Neural cell (in vitro differentiated cells): ENCODE measurements at regions not wholly inside any gene's neighbourhood (a gene's known extent, or its start where the extent isn't known, plus 50 kb on each side); places are given as distances from the start of the nearest gene placed in this dataset.

Experiments
- H2AFZ ChIP-seq: fragments of 200-600, 300-800 bp; sonication (generic), shearing (Covaris generic); 2 replicates; pipeline ENCODE4 v1.6.0; 2014; ENCODE audit warnings: low read depth, mild to moderate bottlenecking, antibody characterized with exemption, low read length, moderate library complexity
- H3F3A ChIP-seq: fragments of 200-600 bp; shearing (Covaris generic); 2 replicates; pipeline ENCODE4 v1.6.1; 2016; ENCODE audit warnings: mild to moderate bottlenecking, moderate library complexity, mixed read lengths, antibody characterized with exemption, low read length; ENCODE audit not compliant: insufficient read depth, poor library complexity, severe bottlenecking
- H3K27ac ChIP-seq: fragments of 200-600, 300-800 bp; sonication (generic), shearing (Covaris generic); 2 replicates; pipeline ENCODE4 v1.5.1; 2014; ENCODE audit warnings: mild to moderate bottlenecking, low read length, moderate library complexity
- H3K27me3 ChIP-seq: fragments of 300-800, 200-600 bp; sonication (generic), shearing (Covaris generic); 2 replicates; pipeline ENCODE4 v1.6.0; 2014; ENCODE audit warnings: mild to moderate bottlenecking, low read depth, low read length, moderate library complexity; ENCODE audit not compliant: insufficient read depth
- H3K36me3 ChIP-seq: fragments of 300-800, 200-600 bp; sonication (generic), shearing (Covaris generic); 2 replicates; pipeline ENCODE4 v1.5.1; 2014; ENCODE audit warnings: mild to moderate bottlenecking, antibody characterized with exemption, low read length, moderate library complexity; ENCODE audit not compliant: insufficient read depth
- H3K4me2 ChIP-seq: fragments of 300-800, 200-600 bp; sonication (generic), shearing (Covaris generic); 2 replicates; pipeline ENCODE4 v1.6.0; 2014; ENCODE audit warnings: mild to moderate bottlenecking, low read length
- H3K4me3 ChIP-seq: fragments of 300-800, 200-600 bp; sonication (generic), shearing (Covaris generic); 2 replicates; pipeline ENCODE4 v1.5.1; 2014; ENCODE audit warnings: mild to moderate bottlenecking, low read length, moderate library complexity
- H3K79me2 ChIP-seq: fragments of 200-600 bp; shearing (Covaris generic); replicated peaks from 2 replicates; pipeline ENCODE4 v1.6.0; 2014; ENCODE audit warnings: mild to moderate bottlenecking, low read length, moderate library complexity; ENCODE audit not compliant: insufficient read depth
- H3K9ac ChIP-seq: fragments of 300-800, 200-600 bp; sonication (generic), shearing (Covaris generic); 2 replicates; pipeline ENCODE4 v1.6.1; 2016; ENCODE audit warnings: mild to moderate bottlenecking, low read length, mixed read lengths
- H3K9me2 ChIP-seq: fragments of 200-600 bp; shearing (Covaris generic); 2 replicates; pipeline ENCODE4 v1.6.1; 2016; ENCODE audit warnings: mild to moderate bottlenecking, low read length, mixed read lengths; ENCODE audit not compliant: insufficient read depth
- H3K9me3 ChIP-seq: fragments of 200-600, 300-800 bp; sonication (generic), shearing (Covaris generic); 2 replicates; pipeline ENCODE4 v1.6.1; 2016; ENCODE audit warnings: mild to moderate bottlenecking, mixed run types, low read length, moderate library complexity, mixed read lengths
- H4K20me1 ChIP-seq: fragments of 200-600 bp; shearing (Covaris generic); 2 replicates; pipeline ENCODE4 v1.6.1; 2016; ENCODE audit warnings: mild to moderate bottlenecking, mixed run types; ENCODE audit not compliant: insufficient read depth
- EP300 ChIP-seq: fragments of 450-650 bp; conservative IDR thresholded peaks from 2 replicates; pipeline ENCODE4 v1.6.1; 2014; ENCODE audit warnings: antibody characterized with exemption, mild to moderate bottlenecking, moderate library complexity; ENCODE audit not compliant: poor library complexity, severe bottlenecking
- EZH2 ChIP-seq: fragments of 200-600, 300-800 bp; shearing (Covaris generic), sonication (generic); IDR thresholded peaks from 2 replicates; pipeline ENCODE4 v1.6.1; 2014; ENCODE audit warnings: antibody characterized with exemption, low read length, borderline replicate concordance, mild to moderate bottlenecking; ENCODE audit not compliant: insufficient read depth, poor library complexity, severe bottlenecking
- MXI1 ChIP-seq: fragments of 450-650 bp; conservative IDR thresholded peaks from 2 replicates; pipeline ENCODE4 v1.6.1; 2014; ENCODE audit warnings: antibody characterized with exemption, mild to moderate bottlenecking; ENCODE audit not compliant: poor library complexity, severe bottlenecking
- POLR2AphosphoS5 ChIP-seq: IDR thresholded peaks from 2 replicates; pipeline ENCODE4 v1.6.1; 2012
- RAD21 ChIP-seq: fragments of 450-650 bp; conservative IDR thresholded peaks from 2 replicates; pipeline ENCODE4 v1.6.1; 2014; ENCODE audit warnings: antibody characterized with exemption, mild to moderate bottlenecking, moderate library complexity
- REST ChIP-seq: IDR thresholded peaks from 2 replicates; pipeline ENCODE4 v1.6.1; 2012; ENCODE audit warnings: borderline replicate concordance
- SMC3 ChIP-seq: fragments of 450-650 bp; conservative IDR thresholded peaks from 2 replicates; pipeline ENCODE4 v1.6.1; 2014; ENCODE audit warnings: antibody characterized with exemption, mild to moderate bottlenecking, moderate library complexity; ENCODE audit not compliant: poor library complexity
- TAF1 ChIP-seq: IDR thresholded peaks from 2 replicates; pipeline ENCODE4 v1.6.1; 2012; ENCODE audit warnings: low read depth
- TF ChIP-seq, protein P1 (sequence below): fragments of 450-650 bp; IDR thresholded peaks from 2 replicates; pipeline ENCODE4 v1.5.1; 2014; ENCODE audit warnings: antibody characterized with exemption, mild to moderate bottlenecking, moderate library complexity; ENCODE audit not compliant: poor library complexity, severe bottlenecking

GRCh38 chr5:176180781-176181180 is 57.4 kb upstream of the SIMC1 start:
- Histone ChIP-seq H3K9me3 (no peaks in the 10 kb centered on the region), H4K20me1 (no peaks in the 10 kb centered on the region), H3K36me3 (no peaks in the 10 kb centered on the region), H3K9me2 (no peaks in the 10 kb centered on the region), H3K9ac (no peak overlapping the region), H2AFZ (no peak overlapping the region), H3K27me3 (no peaks in the 10 kb centered on the region), H3K27ac (no peak overlapping the region), H3F3A (no peaks in the 10 kb centered on the region), H3K4me2 (peak overlapping the region; percentile 44), H3K4me3 (peak overlapping the region; percentile 3), H3K79me2 (no peaks in the 10 kb centered on the region)
- TF ChIP-seq MXI1, result no peak
- TF ChIP-seq EP300, result no peak
- no peak for TF ChIP-seq RAD21
- no peak for TF ChIP-seq REST
- no peak for TF ChIP-seq POLR2AphosphoS5
- TF ChIP-seq TAF1, result no peak
- no peak for TF ChIP-seq EZH2
- no peak for TF ChIP-seq SMC3
- TF ChIP-seq, protein P1, sequence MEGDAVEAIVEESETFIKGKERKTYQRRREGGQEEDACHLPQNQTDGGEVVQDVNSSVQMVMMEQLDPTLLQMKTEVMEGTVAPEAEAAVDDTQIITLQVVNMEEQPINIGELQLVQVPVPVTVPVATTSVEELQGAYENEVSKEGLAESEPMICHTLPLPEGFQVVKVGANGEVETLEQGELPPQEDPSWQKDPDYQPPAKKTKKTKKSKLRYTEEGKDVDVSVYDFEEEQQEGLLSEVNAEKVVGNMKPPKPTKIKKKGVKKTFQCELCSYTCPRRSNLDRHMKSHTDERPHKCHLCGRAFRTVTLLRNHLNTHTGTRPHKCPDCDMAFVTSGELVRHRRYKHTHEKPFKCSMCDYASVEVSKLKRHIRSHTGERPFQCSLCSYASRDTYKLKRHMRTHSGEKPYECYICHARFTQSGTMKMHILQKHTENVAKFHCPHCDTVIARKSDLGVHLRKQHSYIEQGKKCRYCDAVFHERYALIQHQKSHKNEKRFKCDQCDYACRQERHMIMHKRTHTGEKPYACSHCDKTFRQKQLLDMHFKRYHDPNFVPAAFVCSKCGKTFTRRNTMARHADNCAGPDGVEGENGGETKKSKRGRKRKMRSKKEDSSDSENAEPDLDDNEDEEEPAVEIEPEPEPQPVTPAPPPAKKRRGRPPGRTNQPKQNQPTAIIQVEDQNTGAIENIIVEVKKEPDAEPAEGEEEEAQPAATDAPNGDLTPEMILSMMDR, result no peak

GRCh38 chr5:176181271-176181855 is 56.9 kb upstream of the SIMC1 start:
- Histone ChIP-seq H3K9me3 (no peaks in the 10 kb centered on the region), H4K20me1 (no peaks in the 10 kb centered on the region), H3K36me3 (no peaks in the 10 kb centered on the region), H3K4me3 (no peak overlapping the region), H3K79me2 (no peaks in the 10 kb centered on the region), H2AFZ (no peak overlapping the region), H3K9me2 (no peaks in the 10 kb centered on the region), H3K4me2 (no peak overlapping the region), H3F3A (no peaks in the 10 kb centered on the region), H3K27me3 (no peaks in the 10 kb centered on the region), H3K9ac (no peak overlapping the region), H3K27ac (no peak overlapping the region)
- no peak for TF ChIP-seq TAF1
- TF ChIP-seq MXI1, result no peak
